Epithelial cell of esophagus (primary cell): ENCODE measurements at regions not wholly inside any gene's neighbourhood (a gene's known extent, or its start where the extent isn't known, plus 50 kb on each side); places are given as distances from the start of the nearest gene placed in this dataset.

Source experiments
- DNase-seq: peaks from one replicate; pipeline ENCODE4 v3.0.0; 2010; ENCODE audit warnings: low read depth
- H3K4me3 ChIP-seq: 2 replicates; pipeline ENCODE4 v1.5.1; 2011; ENCODE audit warnings: mild to moderate bottlenecking, low read length, control low read depth
- CTCF ChIP-seq: IDR thresholded peaks from 2 replicates; pipeline ENCODE4 v1.5.1; 2011; ENCODE audit warnings: low read depth, mild to moderate bottlenecking, low read length, control low read depth, inconsistent platforms; ENCODE audit not compliant: insufficient read depth; ENCODE audit errors: missing control alignments

- no peak for TF ChIP-seq CTCF
- DNase-seq = no peak
- no peak overlapping the region for H3K4me3 ChIP-seq
Observed at GRCh38 chr5:152606776-152607364, 201.8 kb upstream of the NMUR2 start.

- TF ChIP-seq CTCF = no peak
- no peak overlapping the region for H3K4me3 ChIP-seq
- DNase-seq = no peak
Observed at GRCh38 chr5:152607401-152608160, 202.5 kb upstream of the NMUR2 start.

- H3K4me3 ChIP-seq = no peak overlapping the region
- DNase-seq = no peak
- no peak for TF ChIP-seq CTCF
Observed at GRCh38 chr5:152608458-152608857, 203.4 kb upstream of the NMUR2 start.

GRCh38 chr5:152619756-152620155 lies 214.7 kb upstream of the NMUR2 start:
- DNase-seq = no peak
- no peak overlapping the region for H3K4me3 ChIP-seq
- no peak for TF ChIP-seq CTCF

GRCh38 chr5:152622628-152623027 lies 217.5 kb upstream of the NMUR2 start:
- no peak for DNase-seq
- no peak overlapping the region for H3K4me3 ChIP-seq
- TF ChIP-seq CTCF = no peak

GRCh38 chr5:152623951-152624350 lies 218.9 kb upstream of the NMUR2 start:
- no peak overlapping the region for H3K4me3 ChIP-seq
- no peak for TF ChIP-seq CTCF
- DNase-seq = no peak

- no peak for TF ChIP-seq CTCF
- H3K4me3 ChIP-seq = no peak overlapping the region
- DNase-seq = no peak
Observed at GRCh38 chr5:152625696-152626095, 220.6 kb upstream of the NMUR2 start.
